GM19452 (cell line): ENCODE measurements at regions not wholly inside any gene's neighbourhood (a gene's known extent, or its start where the extent isn't known, plus 50 kb on each side); places are given as distances from the start of the nearest gene placed in this dataset.

Source experiments
- ATAC-seq: cut with Tn5 transposase; IDR thresholded peaks from one replicate; pipeline ENCODE4 v1.9.1; 2021; ENCODE audit not compliant: unreplicated experiment

GRCh38 chr2:120785228-120785966 lies 49.7 kb downstream of the GLI2 start:
- no peak for ATAC-seq

GRCh38 chr2:120786038-120786960 lies 50.6 kb downstream of the GLI2 start:
- no peak for ATAC-seq

GRCh38 chr2:120787111-120787821 lies 51.6 kb downstream of the GLI2 start:
- no peak for ATAC-seq

- no peak for ATAC-seq
Measured at GRCh38 chr2:120787822-120788700, 52.4 kb downstream of the GLI2 start.

- ATAC-seq = no peak
Measured at GRCh38 chr2:120791243-120791961, 55.7 kb downstream of the GLI2 start.

GRCh38 chr2:120791962-120792297 lies 56.3 kb downstream of the GLI2 start:
- ATAC-seq = no peak

GRCh38 chr2:120793682-120794403 lies 58.2 kb downstream of the GLI2 start:
- no peak for ATAC-seq

- no peak for ATAC-seq
Measured at GRCh38 chr2:120794716-120795115, 59.0 kb downstream of the GLI2 start.

- ATAC-seq = no peak
Measured at GRCh38 chr2:120796094-120796493, 60.4 kb downstream of the GLI2 start.

GRCh38 chr2:120797421-120798221 lies 62.0 kb downstream of the GLI2 start:
- ATAC-seq = no peak

- ATAC-seq = no peak
Measured at GRCh38 chr2:120798567-120799247, 63.0 kb downstream of the GLI2 start.

- ATAC-seq = no peak
Measured at GRCh38 chr2:120802158-120802557, 66.5 kb downstream of the GLI2 start.

GRCh38 chr2:120802867-120803484 lies 67.3 kb downstream of the GLI2 start:
- ATAC-seq = no peak

- ATAC-seq = no peak
Measured at GRCh38 chr2:120803764-120804335, 68.2 kb downstream of the GLI2 start.

- no peak for ATAC-seq
Measured at GRCh38 chr2:120804459-120804858, 68.8 kb downstream of the GLI2 start.

- no peak for ATAC-seq
Measured at GRCh38 chr2:120805011-120805410, 69.3 kb downstream of the GLI2 start.

- ATAC-seq = no peak
Measured at GRCh38 chr2:120805602-120806001, 69.9 kb downstream of the GLI2 start.
